Ishikawa (cell line): ENCODE measurements at regions not wholly inside any gene's neighbourhood (a gene's known extent, or its start where the extent isn't known, plus 50 kb on each side); places are given as distances from the start of the nearest gene placed in this dataset.

Source experiments
- CEBPB ChIP-seq: IDR thresholded peaks from 2 replicates; pipeline ENCODE4 v1.6.1; 2012
- CREB1 ChIP-seq: IDR thresholded peaks from 2 replicates; pipeline ENCODE4 v1.6.1; 2012; ENCODE audit warnings: low read depth
- EGR1 ChIP-seq: IDR thresholded peaks from 2 replicates; pipeline ENCODE4 v1.6.1; 2012
- EP300 ChIP-seq: IDR thresholded peaks from 2 replicates; pipeline ENCODE4 v1.6.1; 2012; ENCODE audit warnings: borderline replicate concordance
- FOXM1 ChIP-seq: IDR thresholded peaks from 2 replicates; pipeline ENCODE4 v1.6.1; 2012; ENCODE audit warnings: low read depth, borderline replicate concordance
- MAX ChIP-seq: IDR thresholded peaks from 2 replicates; pipeline ENCODE4 v1.6.1; 2012
- NFIC ChIP-seq: IDR thresholded peaks from 2 replicates; pipeline ENCODE4 v1.6.1; 2012
- RAD21 ChIP-seq: IDR thresholded peaks from 2 replicates; pipeline ENCODE4 v1.6.1; 2012; ENCODE audit warnings: low read depth
- REST ChIP-seq: IDR thresholded peaks from 2 replicates; pipeline ENCODE4 v1.6.1; 2012; ENCODE audit warnings: low read depth, mild to moderate bottlenecking
- TAF1 ChIP-seq: IDR thresholded peaks from 2 replicates; pipeline ENCODE4 v1.6.1; 2012; ENCODE audit warnings: low read depth, mild to moderate bottlenecking
- TCF12 ChIP-seq: IDR thresholded peaks from 2 replicates; pipeline ENCODE4 v1.6.1; 2012; ENCODE audit warnings: low read depth
- TEAD4 ChIP-seq: IDR thresholded peaks from 2 replicates; pipeline ENCODE4 v1.6.1; 2012
- USF1 ChIP-seq: IDR thresholded peaks from 2 replicates; pipeline ENCODE4 v1.6.1; 2012
- YY1 ChIP-seq: IDR thresholded peaks from 2 replicates; pipeline ENCODE4 v1.6.1; 2012; ENCODE audit warnings: low read depth
- ZBTB7A ChIP-seq: IDR thresholded peaks from 2 replicates; pipeline ENCODE4 v1.6.1; 2012; ENCODE audit warnings: low read depth

- TF ChIP-seq TCF12 (no peak), EP300 (no peak), YY1 (no peak), REST (no peak), MAX (no peak), RAD21 (no peak), CREB1 (no peak), USF1 (no peak), NFIC (no peak), TAF1 (no peak), FOXM1 (no peak), TEAD4 (no peak), EGR1 (no peak)
Measured at GRCh38 chr6:138673346-138674014, 100.1 kb upstream of the CCDC28A start.

- TF ChIP-seq USF1 (no peak), CEBPB (no peak), TCF12 (no peak), TEAD4 (no peak), EGR1 (no peak), CREB1 (no peak), ZBTB7A (no peak), RAD21 (no peak), EP300 (no peak)
Measured at GRCh38 chr6:138677538-138677937, 96.0 kb upstream of the CCDC28A start.

- no peak for TF ChIP-seq CREB1
- no peak for TF ChIP-seq RAD21
- no peak for TF ChIP-seq EP300
- no peak for TF ChIP-seq REST
- no peak for TF ChIP-seq CEBPB
Measured at GRCh38 chr6:138678168-138678567, 95.4 kb upstream of the CCDC28A start.

- TF ChIP-seq CEBPB (no peak), RAD21 (no peak), TCF12 (no peak), TAF1 (no peak), NFIC (no peak), EGR1 (no peak), EP300 (no peak)
Measured at GRCh38 chr6:138680085-138680484, 93.5 kb upstream of the CCDC28A start.

GRCh38 chr6:138681627-138682026, 91.9 kb upstream of the CCDC28A start:
- TF ChIP-seq TAF1 = no peak
- TF ChIP-seq RAD21 = no peak
- TF ChIP-seq TCF12 = no peak
- TF ChIP-seq NFIC = no peak
- no peak for TF ChIP-seq EP300
- TF ChIP-seq ZBTB7A = no peak
- TF ChIP-seq CREB1 = no peak
- TF ChIP-seq MAX = no peak
- TF ChIP-seq CEBPB = no peak
- no peak for TF ChIP-seq TEAD4
- no peak for TF ChIP-seq FOXM1
- TF ChIP-seq USF1 = no peak
- TF ChIP-seq EGR1 = no peak
